K562 (cell line): ENCODE measurements at regions not wholly inside any gene's neighbourhood (a gene's known extent, or its start where the extent isn't known, plus 50 kb on each side); places are given as distances from the start of the nearest gene placed in this dataset.
A peak's percentile ranks its signal among the peaks of the same experiment; 100 is the strongest.

ENCODE experiments used
- CC2D1A ChIP-seq: fragments of 450-650 bp; IDR thresholded peaks from 2 replicates; pipeline ENCODE4 v1.6.1; 2017; ENCODE audit warnings: mild to moderate bottlenecking
- CHD2 ChIP-seq: IDR thresholded peaks from 2 replicates; pipeline ENCODE4 v1.6.1; 2011; ENCODE audit warnings: low read depth, low read length
- CXXC5 ChIP-seq: fragments of 250-450 bp; sonication (Bioruptor Pico); IDR thresholded peaks from 2 replicates; pipeline ENCODE4 v1.8.0; 2022; ENCODE audit warnings: inconsistent platforms, mild to moderate bottlenecking, moderate library complexity
- DPF2 ChIP-seq: fragments of 450-650 bp; IDR thresholded peaks from 2 replicates; pipeline ENCODE4 v1.6.1; 2016
- EGR1 ChIP-seq: fragments of 450-650 bp; conservative IDR thresholded peaks from 2 replicates; pipeline ENCODE4 v1.6.1; 2017; ENCODE audit warnings: mild to moderate bottlenecking
- EP300 ChIP-seq: IDR thresholded peaks from 2 replicates; pipeline ENCODE4 v1.6.1; 2012; ENCODE audit warnings: low read length, improper control_type of control experiment
- ERF ChIP-seq: fragments of 450-650 bp; formaldehyde crosslinking; IDR thresholded peaks from 2 replicates; pipeline ENCODE4 v1.4.0; 2020; ENCODE audit warnings: mild to moderate bottlenecking, mixed read lengths
- ETS2 ChIP-seq: IDR thresholded peaks from 2 replicates; pipeline ENCODE4 v1.6.1; 2016; ENCODE audit warnings: borderline replicate concordance, missing genetic modification characterization, mild to moderate bottlenecking, moderate library complexity, missing compliant biosample characterization; ENCODE audit not compliant: poor library complexity, severe bottlenecking
- FOXJ2 ChIP-seq: fragments of 200-800 bp; sonication (Bioruptor generic); IDR thresholded peaks from 2 replicates; pipeline ENCODE4 v1.6.1; 2016; ENCODE audit warnings: missing genetic modification characterization, missing compliant biosample characterization
- HNRNPL ChIP-seq: fragments of 200-400 bp; formaldehyde crosslinking; IDR thresholded peaks from 2 replicates; pipeline ENCODE4 v1.6.1; 2017; ENCODE audit warnings: low read depth, mild to moderate bottlenecking, low read length
- JUND ChIP-seq, 2 experiments: IDR thresholded peaks; 2 replicates in 1 of 2; 3 replicates in 1 of 2; pipeline ENCODE4 v1.6.1; 2011; ENCODE audit warnings: borderline replicate concordance in 2 of 2, low read depth in 2 of 2, low read length in 2 of 2, improper control_type of control experiment in 1 of 2, missing biosample characterization in 1 of 2, missing genetic modification characterization in 1 of 2, missing genetic modification reagents in 1 of 2
- KDM5B ChIP-seq: fragments of 200-600 bp; sonication (generic); IDR thresholded peaks from 2 replicates; pipeline ENCODE4 v1.6.1; 2012; ENCODE audit warnings: low read depth, mild to moderate bottlenecking, moderate library complexity, low read length, control low read depth, inconsistent platforms; ENCODE audit not compliant: insufficient replicate concordance
- MTA1 ChIP-seq: fragments of 450-650 bp; IDR thresholded peaks from 2 replicates; pipeline ENCODE4 v1.6.1; 2017; ENCODE audit warnings: borderline replicate concordance
- MTA2 ChIP-seq: fragments of 450-650 bp; IDR thresholded peaks from 2 replicates; pipeline ENCODE4 v1.6.1; 2016; ENCODE audit warnings: low read depth
- NCOA1 ChIP-seq: fragments of 450-650 bp; IDR thresholded peaks from 2 replicates; pipeline ENCODE4 v1.6.1; 2016; ENCODE audit warnings: low read depth
- PML ChIP-seq: IDR thresholded peaks from 2 replicates; pipeline ENCODE4 v1.6.1; 2012; ENCODE audit warnings: low read length, inconsistent platforms
- PRPF4 ChIP-seq: fragments of 200-400 bp; formaldehyde crosslinking; IDR thresholded peaks from one replicate; pipeline ENCODE4 v1.6.1; 2017; ENCODE audit warnings: low read length, low read depth, mild to moderate bottlenecking; ENCODE audit not compliant: insufficient read depth, poor library complexity, severe bottlenecking
- STAG1 ChIP-seq: sonication (generic); formaldehyde crosslinking; IDR thresholded peaks from 2 replicates; pipeline ENCODE4 v1.5.0; 2020; ENCODE audit warnings: missing genetic modification reagents, borderline replicate concordance
- TRIM24 ChIP-seq, 2 experiments: fragments of 450-650 bp; IDR thresholded peaks; 2 replicates each; pipeline ENCODE4 v1.6.1; 2016
- ZNF12 ChIP-seq: sonication (generic); formaldehyde crosslinking; IDR thresholded peaks from 2 replicates; pipeline ENCODE4 v1.4.0; 2020; ENCODE audit warnings: mild to moderate bottlenecking, missing genetic modification reagents
- ZNF165 ChIP-seq: fragments of 250-450 bp; sonication (Bioruptor Pico); IDR thresholded peaks from 2 replicates; pipeline ENCODE4 v1.4.0; 2020; ENCODE audit warnings: borderline replicate concordance
- ZNF316 ChIP-seq: fragments of 450-650 bp; IDR thresholded peaks from 2 replicates; pipeline ENCODE4 v1.6.1; 2016
- ZNF696 ChIP-seq: fragments of 250-450 bp; sonication (Bioruptor Pico); conservative IDR thresholded peaks from 2 replicates; pipeline ENCODE4 v1.4.0; 2020; ENCODE audit warnings: mild to moderate bottlenecking, moderate library complexity
- TF ChIP-seq, protein P1 (sequence below): fragments of 200-800 bp; sonication (Bioruptor generic); IDR thresholded peaks from 2 replicates; pipeline ENCODE4 v1.6.1; 2017; ENCODE audit warnings: missing genetic modification characterization, missing compliant biosample characterization
- TF ChIP-seq, protein P2 (sequence below), 2 experiments: fragments of 200-800 bp in 1 of 2; sonication (Bioruptor generic) in 1 of 2; sonication (generic) in 1 of 2; formaldehyde crosslinking in 1 of 2; IDR thresholded peaks in 1 of 2; conservative IDR thresholded peaks in 1 of 2; 2 replicates each; pipeline versions ENCODE4 v1.5.0 to v1.6.1; 2016 to 2020; ENCODE audit warnings: missing compliant biosample characterization in 1 of 2, missing genetic modification characterization in 1 of 2, missing genetic modification reagents in 1 of 2

DNA sequence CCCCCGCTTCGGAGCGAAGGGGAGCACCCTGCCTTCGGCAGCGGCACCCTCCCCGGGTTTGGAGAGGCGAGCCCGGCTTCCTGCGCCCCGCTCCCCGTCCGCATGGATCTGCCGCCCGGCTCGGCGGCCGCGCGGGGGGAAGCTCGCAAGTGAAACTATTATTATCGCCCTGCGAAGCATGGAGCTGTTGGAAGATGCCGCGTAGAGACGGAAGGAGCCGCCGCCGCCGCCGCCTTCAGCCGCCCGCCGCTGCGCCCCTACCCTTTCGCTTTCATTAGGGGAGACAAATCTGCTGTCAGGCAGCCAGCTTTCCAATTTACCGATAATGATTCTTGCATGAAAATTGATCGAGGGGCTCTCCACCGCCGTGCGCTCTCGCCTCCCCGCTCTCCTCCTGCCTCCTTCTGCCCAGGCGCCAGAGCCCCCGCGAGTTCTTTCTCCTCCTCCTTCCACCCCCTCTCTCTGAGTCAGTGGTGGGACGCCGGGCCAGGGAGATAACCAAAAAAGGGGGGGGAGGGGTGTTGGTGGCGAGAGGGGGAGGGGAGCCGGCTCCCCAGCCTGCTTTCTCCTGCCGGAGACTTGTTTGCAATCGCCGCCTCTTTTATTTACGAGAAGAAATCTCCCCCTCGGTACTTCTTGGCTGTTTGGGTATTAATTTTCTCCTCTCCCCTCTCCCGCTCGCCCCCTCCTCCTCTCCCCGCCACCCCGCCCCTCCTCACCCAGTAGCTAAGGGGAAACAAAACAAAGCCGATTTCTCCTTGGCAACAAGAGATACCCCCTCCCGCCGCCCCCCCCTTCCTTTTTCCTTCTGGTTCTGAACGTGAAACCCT, 58.0 kb upstream of the GSE1 start (continued):
- TF ChIP-seq JUND (IDR thresholded peaks at IDR 0.05; ENCODE audit: borderline replicate concordance, low read depth, low read length): peak; percentile 91
- peak; percentile 61; the same call in 1 of the 3 replicates for TF ChIP-seq JUND (tag; IDR thresholded peaks at IDR 0.05; ENCODE audit: borderline replicate concordance, low read depth, low read length)
- TF ChIP-seq FOXJ2 (tag): peak; percentile 99
- peak; percentile 81 for TF ChIP-seq KDM5B
- TF ChIP-seq PRPF4: peak; percentile 89
- TF ChIP-seq ZNF316: no peak
- peak; percentile 84 for TF ChIP-seq DPF2
- TF ChIP-seq CC2D1A: peak; percentile 57; the same call in 1 of the 2 replicates
- TF ChIP-seq CXXC5: peak; percentile 66
- no peak for TF ChIP-seq ZNF12
- TF ChIP-seq NCOA1: peak; percentile 68; the same call in 1 of the 2 replicates
- no peak for TF ChIP-seq STAG1 (CRISPR knock-in tag)
- peak; percentile 86 for TF ChIP-seq HNRNPL
- TF ChIP-seq MTA2: peak; percentile 59; the same call in 1 of the 2 replicates
- peak; percentile 91 for TF ChIP-seq EP300
- TF ChIP-seq TRIM24 (IDR thresholded peaks at IDR 0.05): peak; percentile 53 to 75; a peak in 3 of 4 replicates
- TF ChIP-seq, protein P1, sequence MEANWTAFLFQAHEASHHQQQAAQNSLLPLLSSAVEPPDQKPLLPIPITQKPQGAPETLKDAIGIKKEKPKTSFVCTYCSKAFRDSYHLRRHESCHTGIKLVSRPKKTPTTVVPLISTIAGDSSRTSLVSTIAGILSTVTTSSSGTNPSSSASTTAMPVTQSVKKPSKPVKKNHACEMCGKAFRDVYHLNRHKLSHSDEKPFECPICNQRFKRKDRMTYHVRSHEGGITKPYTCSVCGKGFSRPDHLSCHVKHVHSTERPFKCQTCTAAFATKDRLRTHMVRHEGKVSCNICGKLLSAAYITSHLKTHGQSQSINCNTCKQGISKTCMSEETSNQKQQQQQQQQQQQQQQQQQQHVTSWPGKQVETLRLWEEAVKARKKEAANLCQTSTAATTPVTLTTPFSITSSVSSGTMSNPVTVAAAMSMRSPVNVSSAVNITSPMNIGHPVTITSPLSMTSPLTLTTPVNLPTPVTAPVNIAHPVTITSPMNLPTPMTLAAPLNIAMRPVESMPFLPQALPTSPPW (CRISPR knock-in tag): no peak
- TF ChIP-seq ZNF696 (CRISPR knock-in tag): no peak; the same call in 1 of the 2 replicates
- peak; percentile 58; the same call in 1 of the 2 replicates for TF ChIP-seq ZNF165 (CRISPR knock-in tag)
- TF ChIP-seq CHD2: peak; percentile 65; the same call in 1 of the 2 replicates
- peak; percentile 60 for TF ChIP-seq MTA1
- TF ChIP-seq, protein P2, sequence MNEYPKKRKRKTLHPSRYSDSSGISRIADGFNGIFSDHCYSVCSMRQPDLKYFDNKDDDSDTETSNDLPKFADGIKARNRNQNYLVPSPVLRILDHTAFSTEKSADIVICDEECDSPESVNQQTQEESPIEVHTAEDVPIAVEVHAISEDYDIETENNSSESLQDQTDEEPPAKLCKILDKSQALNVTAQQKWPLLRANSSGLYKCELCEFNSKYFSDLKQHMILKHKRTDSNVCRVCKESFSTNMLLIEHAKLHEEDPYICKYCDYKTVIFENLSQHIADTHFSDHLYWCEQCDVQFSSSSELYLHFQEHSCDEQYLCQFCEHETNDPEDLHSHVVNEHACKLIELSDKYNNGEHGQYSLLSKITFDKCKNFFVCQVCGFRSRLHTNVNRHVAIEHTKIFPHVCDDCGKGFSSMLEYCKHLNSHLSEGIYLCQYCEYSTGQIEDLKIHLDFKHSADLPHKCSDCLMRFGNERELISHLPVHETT (CRISPR knock-in tag; conservative IDR thresholded peaks at IDR 0.05 in 1 of 2, IDR thresholded peaks at IDR 0.05 in 1 of 2): peak in 1 of 2 experiments; percentile 70; a peak in 2 of 4 replicates
- peak; percentile 98 for TF ChIP-seq EGR1
- TF ChIP-seq ERF: peak; percentile 96
- TF ChIP-seq PML: peak; percentile 81
- TF ChIP-seq ETS2 (tag): no peak
